Activated CD8-positive, alpha-beta memory T cell treated with anti-CD3 and anti-CD28 coated beads for 24 hours (primary cell): ENCODE measurements at regions not wholly inside any gene's neighbourhood (a gene's known extent, or its start where the extent isn't known, plus 50 kb on each side); places are given as distances from the start of the nearest gene placed in this dataset.

ENCODE experiments used
- DNase-seq: peaks from one replicate; pipeline ENCODE4 v3.0.0-alpha.2; 2020

GRCh38 chr4:36737691-36738090 lies 456.3 kb downstream of the DTHD1 start:
- DNase-seq = no peak

- DNase-seq = no peak
Observed at GRCh38 chr4:36740796-36741310, 459.4 kb downstream of the DTHD1 start.

DNA sequence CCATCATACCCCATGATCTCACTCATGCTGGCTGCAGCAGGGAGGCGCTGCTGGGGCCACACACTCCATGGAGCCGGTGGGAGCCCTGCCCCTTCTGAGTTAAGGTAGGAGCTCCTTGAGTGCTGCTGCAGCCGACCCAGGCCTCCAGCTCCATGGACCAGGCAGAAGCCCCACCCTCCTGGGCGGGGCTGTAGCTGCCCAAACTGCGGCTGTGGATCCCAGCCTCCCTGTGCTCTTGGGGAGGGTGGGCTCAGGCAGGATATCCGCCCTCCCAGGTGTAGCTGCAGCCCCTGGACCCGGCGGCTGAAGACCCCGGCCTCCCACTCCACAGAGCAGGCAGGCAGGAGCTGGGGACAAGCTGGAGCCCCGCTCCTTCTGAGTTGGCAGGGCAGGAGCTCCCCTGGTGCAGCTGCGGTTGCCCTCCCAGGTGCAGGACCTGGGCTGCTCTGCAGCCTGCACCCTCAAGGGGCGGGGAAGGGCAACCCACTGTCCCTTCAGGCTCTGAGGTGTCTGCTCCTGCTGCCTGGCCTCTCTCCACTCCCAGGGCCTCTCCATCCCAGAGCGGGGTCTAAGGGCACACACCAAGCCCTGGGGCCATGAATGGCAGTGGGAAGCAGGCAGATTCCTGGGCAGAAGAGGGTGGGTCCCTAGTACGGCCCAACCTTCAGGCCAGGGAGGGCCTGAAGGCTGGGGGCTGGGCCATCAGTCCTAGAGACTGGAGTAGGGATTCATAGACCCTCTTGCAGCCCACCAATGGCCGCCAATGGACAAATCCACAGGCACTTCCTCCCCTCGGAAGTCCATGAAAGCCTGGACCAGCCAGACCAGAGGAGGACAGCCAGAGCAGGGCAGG lies 466.1 kb downstream of the DTHD1 start:
- DNase-seq = no peak

- DNase-seq = no peak
Observed at GRCh38 chr4:36753048-36753447, 471.6 kb downstream of the DTHD1 start.

DNA sequence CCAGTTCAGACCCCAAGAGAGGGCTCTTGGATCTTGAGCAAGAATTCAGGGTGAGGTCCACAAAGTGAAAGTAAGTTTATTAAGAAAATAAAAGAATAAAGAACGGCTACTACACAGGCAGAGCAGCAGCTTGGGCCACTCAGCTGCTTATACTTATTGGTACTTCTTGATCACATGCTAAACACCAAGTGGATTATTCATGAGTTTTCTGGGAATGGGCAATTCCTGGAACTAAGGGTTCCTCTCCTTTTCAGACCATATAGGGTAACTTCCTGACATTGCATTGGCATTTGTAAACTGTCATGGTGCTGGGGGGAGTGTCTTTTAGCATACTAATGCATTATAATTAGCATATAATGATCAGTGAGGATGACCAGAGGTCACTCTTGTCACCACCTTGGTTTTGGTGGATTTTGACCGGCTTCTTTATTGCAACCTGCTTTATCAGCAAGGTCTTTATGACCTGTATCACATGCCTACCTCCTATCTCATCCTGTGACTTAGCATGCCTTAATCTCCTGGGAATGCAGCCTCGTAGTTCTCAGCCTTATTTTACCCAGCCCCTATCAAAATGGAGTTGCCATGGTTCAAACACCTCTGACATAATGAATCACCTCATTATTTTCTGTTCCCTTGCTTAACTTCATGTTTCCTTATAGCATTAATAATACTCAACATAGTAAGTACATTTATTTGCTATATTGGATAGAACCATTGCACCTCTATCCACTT lies 476.3 kb downstream of the DTHD1 start:
- DNase-seq = no peak

- no peak for DNase-seq
Observed at GRCh38 chr4:36758312-36759178, 477.1 kb downstream of the DTHD1 start.

DNA sequence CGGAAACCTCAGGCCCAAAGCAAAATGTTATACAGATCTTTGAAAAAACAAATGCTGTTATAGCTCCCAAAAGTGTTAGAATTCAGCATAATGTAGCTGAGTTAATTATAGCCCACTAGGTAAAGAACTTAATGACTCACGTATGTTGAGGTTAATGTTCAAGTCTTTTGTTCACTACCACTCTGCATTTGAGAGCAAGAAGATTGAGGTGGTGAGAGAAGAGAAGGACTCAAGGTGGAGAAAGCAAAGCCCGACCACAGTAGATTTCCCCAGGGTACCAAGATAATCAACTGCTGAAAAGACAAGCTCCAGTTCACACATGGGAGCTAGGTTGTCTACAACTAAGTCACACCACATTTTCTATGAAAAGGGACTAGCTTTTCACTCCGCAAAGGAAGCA lies 480.2 kb downstream of the DTHD1 start:
- DNase-seq = no peak

DNA sequence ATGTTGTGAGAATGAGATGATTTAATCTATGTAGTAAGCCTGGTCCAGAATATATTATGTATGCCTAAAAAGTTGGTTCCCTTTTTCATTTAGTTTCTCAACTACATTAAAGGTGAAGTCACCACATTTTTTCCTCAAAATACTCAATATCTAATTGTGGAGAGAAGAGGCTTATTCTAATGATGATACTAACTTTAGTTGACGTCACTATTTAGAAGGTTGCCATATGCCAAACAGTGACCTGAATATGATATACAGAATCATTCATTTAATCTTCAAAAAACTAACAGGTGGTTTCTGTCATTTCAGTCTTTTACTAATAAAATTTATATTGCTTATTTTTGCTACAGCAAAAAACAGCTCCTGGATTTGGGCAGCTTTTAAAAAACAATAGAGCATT lies 480.7 kb upstream of the NWD2 start:
- DNase-seq = no peak

GRCh38 chr4:36767596-36767995 lies 476.9 kb upstream of the NWD2 start:
- DNase-seq = no peak

DNA sequence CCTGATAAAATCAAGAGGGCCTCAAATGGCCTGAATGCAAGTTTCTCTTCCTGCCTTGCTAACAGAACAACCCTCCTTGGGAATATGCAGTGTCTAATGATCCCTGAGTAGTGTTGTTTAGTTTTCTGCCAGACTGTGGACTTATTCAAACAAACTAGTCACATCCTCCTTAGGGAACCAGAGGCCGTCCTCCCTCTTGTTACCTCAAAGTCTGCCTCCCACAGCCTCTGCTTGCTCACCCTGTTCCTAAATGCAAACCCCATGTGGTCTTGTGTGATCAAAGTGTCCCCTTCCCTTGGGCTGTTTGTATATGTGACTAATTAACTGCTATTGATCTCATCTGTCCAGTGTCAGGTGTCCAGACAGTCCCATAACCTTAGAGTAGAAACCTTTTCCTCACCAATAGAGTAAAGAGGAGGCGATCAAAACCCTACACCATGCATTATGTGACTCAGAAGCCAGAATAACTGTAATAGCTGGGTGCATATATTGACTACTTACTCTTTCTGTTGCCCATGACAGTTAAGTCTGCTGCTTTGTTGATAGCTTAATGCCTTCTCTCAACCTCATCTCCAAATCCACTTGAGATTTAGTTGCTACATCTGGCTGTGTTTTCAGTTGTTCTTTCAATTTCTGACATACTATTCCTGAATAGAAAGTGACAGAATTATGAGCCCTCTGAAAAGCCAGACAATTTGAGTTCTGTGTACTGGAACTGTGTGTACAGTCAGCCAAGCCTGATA lies 473.0 kb upstream of the NWD2 start:
- DNase-seq = no peak

- no peak for DNase-seq
Observed at GRCh38 chr4:36772154-36772516, 472.4 kb upstream of the NWD2 start.

DNA sequence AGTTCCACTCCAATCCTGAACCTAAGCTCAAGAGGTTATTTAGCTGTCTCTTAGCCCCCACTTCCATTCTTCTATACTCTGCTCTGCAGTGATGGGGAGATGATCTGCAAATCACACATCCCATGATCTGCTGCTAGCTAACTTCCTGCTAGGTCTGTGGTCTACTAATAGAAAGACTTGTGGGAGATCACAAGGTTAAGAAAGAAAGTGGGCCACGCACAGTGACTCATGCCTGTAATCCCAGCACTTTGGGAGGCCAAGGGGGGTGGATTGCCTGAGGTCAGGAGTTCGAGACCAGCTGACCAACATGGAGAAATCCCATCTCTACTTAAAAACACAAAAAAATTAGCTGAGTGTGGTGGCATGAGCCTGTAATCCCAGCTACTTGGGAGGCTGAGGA lies 471.1 kb upstream of the NWD2 start:
- no peak for DNase-seq

- no peak for DNase-seq
Observed at GRCh38 chr4:36775544-36775943, 469.0 kb upstream of the NWD2 start.

- no peak for DNase-seq
Observed at GRCh38 chr4:36779601-36780000, 464.9 kb upstream of the NWD2 start.

GRCh38 chr4:36785973-36786372 lies 458.6 kb upstream of the NWD2 start:
- DNase-seq = no peak

- no peak for DNase-seq
Observed at GRCh38 chr4:36786519-36786918, 458.0 kb upstream of the NWD2 start.

DNA sequence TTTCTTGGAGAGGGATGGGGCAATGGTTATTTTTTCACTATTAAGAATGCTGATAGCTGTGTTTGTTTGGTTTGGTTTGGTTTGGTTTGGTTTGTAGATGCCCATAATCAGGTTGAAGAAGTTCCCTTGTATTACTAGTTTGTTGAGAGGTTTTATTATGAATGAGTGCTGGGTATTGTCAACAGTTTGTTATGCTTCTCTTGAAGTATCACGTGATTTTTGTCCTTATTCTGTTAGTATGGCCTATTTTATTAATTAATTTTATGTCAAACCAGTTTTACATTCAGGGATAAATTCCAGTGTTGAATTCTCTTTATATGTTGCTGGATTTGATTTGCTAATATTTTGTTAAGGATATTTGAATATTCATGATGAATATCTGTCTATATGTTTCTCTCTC lies 449.8 kb upstream of the NWD2 start:
- no peak for DNase-seq

GRCh38 chr4:36812149-36812548 lies 432.4 kb upstream of the NWD2 start:
- DNase-seq = no peak

DNA sequence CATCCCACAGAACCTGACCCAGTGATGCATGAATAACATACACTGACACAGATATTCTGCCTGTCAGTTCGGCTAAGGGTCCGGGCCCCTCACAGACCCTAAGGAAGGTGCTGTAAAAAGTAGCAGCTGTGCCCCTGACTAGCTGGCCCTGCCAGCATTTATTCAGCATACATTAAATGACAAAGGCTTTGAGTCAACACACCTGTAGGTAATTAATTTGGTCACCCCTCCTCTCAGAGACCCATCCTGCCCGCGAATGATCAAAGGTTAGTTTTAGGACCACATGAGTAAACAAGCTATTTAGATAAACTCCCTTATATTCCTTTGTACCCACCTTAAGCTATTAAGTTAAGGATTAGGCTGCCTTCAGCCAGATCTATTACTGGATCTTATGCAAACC lies 429.0 kb upstream of the NWD2 start:
- DNase-seq = no peak

GRCh38 chr4:36823199-36823967 lies 421.2 kb upstream of the NWD2 start:
- DNase-seq = no peak

DNA sequence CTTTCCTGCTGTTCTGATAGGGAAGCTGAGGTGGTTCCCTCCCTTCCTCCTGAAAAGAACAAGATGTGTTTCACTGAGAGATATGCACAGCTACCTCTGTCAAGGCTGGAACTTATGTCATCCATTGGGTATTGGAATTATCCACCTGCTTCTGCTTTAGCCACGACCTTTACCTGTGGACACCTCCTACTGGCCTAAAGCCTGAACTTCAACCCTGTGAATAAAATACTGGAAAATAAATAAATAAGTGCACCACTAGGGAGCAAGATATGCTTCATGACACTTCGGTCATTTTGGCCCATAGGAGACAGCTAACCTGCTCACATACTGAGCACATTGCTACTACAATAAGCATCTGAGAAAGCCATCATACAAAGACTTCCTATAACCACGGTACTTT lies 419.9 kb upstream of the NWD2 start:
- no peak for DNase-seq

DNA sequence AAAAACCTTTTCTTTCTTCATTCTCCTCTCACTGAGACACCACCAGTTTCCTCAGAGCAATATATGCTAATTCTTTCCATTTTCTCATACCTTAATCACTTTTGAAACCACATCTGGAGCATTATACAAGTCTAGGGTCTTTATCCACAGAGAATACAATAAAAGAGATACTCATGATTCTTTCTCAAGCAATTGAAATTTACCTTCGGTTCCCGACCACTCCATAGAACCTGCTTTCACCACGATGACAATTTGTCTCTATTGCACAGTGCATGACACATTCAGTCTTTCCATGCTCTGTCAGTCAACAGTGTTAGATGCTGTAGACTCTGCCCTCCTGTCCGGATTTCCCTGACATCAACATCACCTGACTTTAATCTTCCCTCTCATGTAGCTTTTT lies 409.3 kb upstream of the NWD2 start:
- DNase-seq = no peak
